Testis (tissue), 2 donors: ENCODE measurements at regions not wholly inside any gene's neighbourhood (a gene's known extent, or its start where the extent isn't known, plus 50 kb on each side); places are given as distances from the start of the nearest gene placed in this dataset.
"Not testable (repeated sequence)": the region's sequence is repeated elsewhere in the genome, so short reads cannot be mapped to it uniquely, and the experiment has no call there.

Source experiments
- DNase-seq: peaks from one replicate; pipeline ENCODE4 v3.0.0-alpha.2; 2019
- H3K27ac ChIP-seq, 2 donors: fragments of 200-600 bp; sonication (generic); one replicate each; pipeline ENCODE4 v1.5.1; 2019
- H3K27me3 ChIP-seq: fragments of 200-600 bp; sonication (generic); one replicate; pipeline ENCODE4 v1.5.1; 2019
- H3K36me3 ChIP-seq: fragments of 200-600 bp; sonication (generic); one replicate; pipeline ENCODE4 v1.5.1; 2017; ENCODE audit warnings: low read depth; ENCODE audit errors: missing control alignments
- H3K4me1 ChIP-seq: fragments of 200-600 bp; sonication (generic); one replicate; pipeline ENCODE4 v1.5.1; 2019
- H3K4me3 ChIP-seq, 2 donors: fragments of 200-600 bp; sonication (generic); one replicate each; pipeline ENCODE4 v1.5.1; 2017 to 2019
- H3K9me3 ChIP-seq: fragments of 200-600 bp; sonication (generic); one replicate; pipeline ENCODE4 v1.5.1; 2017
- CTCF ChIP-seq, 3 experiments: fragments of 450-650 bp in 2 of 3; fragments of 200-600 bp in 1 of 3; sonication (generic) in 1 of 3; IDR thresholded peaks; one replicate each; pipeline ENCODE4 v1.5.1; 2016 to 2019; ENCODE audit warnings: antibody characterized with exemption in 3 of 3, mild to moderate bottlenecking in 2 of 3, moderate library complexity in 1 of 3
- POLR2A ChIP-seq: fragments of 450-650 bp; IDR thresholded peaks from one replicate; pipeline ENCODE4 v1.6.1; 2017; ENCODE audit warnings: antibody characterized with exemption, mild to moderate bottlenecking, moderate library complexity
- WGBS, 2 donors: methylation state at CpG; one replicate each; pipeline ENCODE4 v1.1.5; 2018; 5-methylcytosine and 5-hydroxymethylcytosine counted together
- intact Hi-C: fragments of 100-400 bp; cut with DNase I; formaldehyde crosslinking; loops from one replicate; pipeline ENCODE4 v1.15.1; 2023; ENCODE audit warnings: low total_unique reads

DNA sequence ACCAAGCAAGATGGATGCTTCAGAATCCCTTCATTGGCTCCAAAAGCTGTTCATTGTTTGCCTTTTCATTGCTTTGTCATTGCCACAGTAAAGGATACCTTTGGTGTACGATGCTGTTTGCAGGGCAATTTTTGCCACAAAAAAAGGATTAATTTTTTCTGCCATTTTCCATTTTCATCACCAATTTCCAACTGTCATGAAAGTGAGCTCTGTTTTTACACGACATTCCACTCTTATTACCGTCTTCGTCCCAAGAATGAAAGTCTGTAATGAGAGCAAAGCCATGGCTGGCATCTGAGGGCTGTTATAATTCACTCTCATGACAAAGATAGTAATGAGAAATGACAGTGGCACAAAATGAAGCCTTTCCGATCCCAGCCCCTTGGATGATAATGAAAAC is 272.7 kb upstream of the DCN start:
- no peaks in the 10 kb centered on the region for H3K9me3 ChIP-seq
- no peaks in the 10 kb centered on the region for H3K36me3 ChIP-seq
- intact Hi-C loops, result no loop called here
- DNase-seq, result no peak
- no peak for TF ChIP-seq CTCF (IDR thresholded peaks at IDR 0.05)
- TF ChIP-seq POLR2A, result no peak
- no peaks in the 10 kb centered on the region for H3K4me1 ChIP-seq
- no peaks in the 10 kb centered on the region for H3K27me3 ChIP-seq
- H3K27ac ChIP-seq, result no peak overlapping the region
- no peak overlapping the region for H3K4me3 ChIP-seq
- WGBS, 2 donors, result 54 to 67% methylated on average over 5 of the region's 5 CpGs

DNA sequence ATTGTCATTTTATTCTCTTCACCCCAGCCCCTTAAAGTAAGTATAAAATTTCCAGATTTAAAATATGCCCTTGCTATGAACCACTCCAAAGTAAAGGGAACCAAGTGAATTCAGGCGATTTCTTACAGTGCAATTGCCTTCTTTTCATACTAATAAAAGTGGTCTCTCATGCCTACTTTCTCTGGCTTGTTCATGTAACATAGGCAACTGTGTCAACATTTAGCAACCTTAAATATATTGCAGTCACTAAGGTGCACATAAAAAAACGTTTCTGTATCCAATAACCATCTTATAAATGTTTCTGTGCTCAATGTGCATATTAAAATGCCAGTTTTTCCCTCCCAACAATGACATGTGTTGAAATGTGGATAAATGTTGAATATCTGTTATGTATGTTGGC is 271.6 kb upstream of the DCN start:
- DNase-seq, result no peak
- WGBS, 2 donors, result 62 to 64% methylated on average over 2 of the region's 2 CpGs
- Histone ChIP-seq H3K27me3 (no peaks in the 10 kb centered on the region), H3K27ac (no peak overlapping the region), H3K9me3 (no peaks in the 10 kb centered on the region), H3K36me3 (no peaks in the 10 kb centered on the region), H3K4me1 (no peaks in the 10 kb centered on the region), H3K4me3 (no peak overlapping the region)
- TF ChIP-seq CTCF (IDR thresholded peaks at IDR 0.05) (no peak), POLR2A (no peak)
- intact Hi-C loops, result no loop called here

DNA sequence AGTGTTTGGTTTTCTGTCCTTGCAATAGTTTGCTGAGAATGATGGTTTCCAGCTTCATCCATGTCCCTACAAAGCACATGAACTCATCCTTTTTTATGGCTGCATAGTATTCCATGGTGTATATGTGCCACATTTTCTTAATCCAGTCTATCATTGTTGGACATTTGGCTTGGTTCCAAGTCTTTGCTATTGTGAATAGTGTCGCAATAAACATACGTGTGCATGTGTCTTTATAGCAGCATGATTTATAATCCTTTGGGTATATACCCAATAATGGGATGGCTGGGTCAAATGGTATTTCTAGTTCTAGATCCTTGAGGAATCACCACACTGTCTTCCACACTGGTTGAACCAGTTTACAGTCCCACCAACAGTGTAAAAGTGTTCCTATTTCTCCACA is 269.8 kb upstream of the DCN start:
- intact Hi-C loops, DNase-seq, H3K36me3 ChIP-seq, H3K27ac ChIP-seq, H3K4me3 ChIP-seq, H3K27me3 ChIP-seq, H3K4me1 ChIP-seq, H3K9me3 ChIP-seq: not testable (repeated sequence)
- WGBS, 2 donors, result 79% methylated on average over 2 of the region's 2 CpGs; no CpG with 5 or more reads in 1 of the 2 donors

DNA sequence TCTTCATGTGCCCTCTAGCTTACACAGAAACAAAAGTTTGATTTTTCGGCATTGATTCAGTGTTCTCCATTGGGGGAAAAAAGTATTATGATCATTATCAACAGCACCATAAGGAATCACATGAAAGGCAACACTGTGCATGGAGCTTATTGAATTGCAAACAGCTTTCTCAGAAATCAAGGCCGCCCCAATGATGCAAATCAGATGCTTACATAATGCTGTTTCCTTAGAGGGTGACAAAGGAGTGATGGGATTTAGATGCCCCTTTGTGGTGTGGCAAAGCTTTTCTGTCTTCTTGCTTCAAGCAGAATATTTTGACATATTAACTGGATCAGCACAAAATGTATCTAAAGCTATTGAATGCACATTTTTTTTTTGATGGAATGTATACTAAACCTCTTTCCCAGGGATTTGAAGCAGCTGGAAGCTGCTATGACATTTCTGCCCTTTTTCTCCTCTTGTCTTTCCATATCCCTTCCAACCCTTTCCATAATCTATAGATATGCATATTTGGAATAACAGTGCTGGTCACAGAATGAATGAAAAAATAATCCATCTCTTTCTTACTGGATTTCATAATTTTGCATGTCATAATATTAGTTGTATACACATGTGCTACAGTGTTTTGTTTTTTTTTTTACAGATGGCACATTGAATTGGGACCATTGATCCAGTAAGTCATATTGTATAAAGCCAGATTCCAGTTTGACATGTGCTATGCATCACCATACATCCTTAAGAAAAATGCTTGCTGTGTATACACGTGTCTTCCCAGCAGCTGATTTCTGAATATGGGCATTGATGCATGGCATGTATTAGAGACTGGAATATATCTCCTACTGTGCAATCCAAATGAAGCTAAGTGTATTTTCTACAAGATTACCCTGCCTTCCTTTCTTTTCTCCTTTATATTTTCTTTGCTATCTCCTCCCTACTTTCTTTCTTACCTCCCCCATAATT is 259.7 kb upstream of the DCN start:
- Histone ChIP-seq H3K4me1 (no peaks in the 10 kb centered on the region), H3K9me3 (no peaks in the 10 kb centered on the region), H3K36me3 (no peaks in the 10 kb centered on the region), H3K27ac (no peak overlapping the region), H3K27me3 (no peaks in the 10 kb centered on the region), H3K4me3 (no peak overlapping the region)
- TF ChIP-seq CTCF (IDR thresholded peaks at IDR 0.05) (no peak), POLR2A (no peak)
- DNase-seq, result no peak
- intact Hi-C loops, result no loop called here
- 81 to 86% methylated on average over 3 of the region's 3 CpGs for WGBS, 2 donors

- Histone ChIP-seq H3K4me3 (no peak overlapping the region), H3K9me3 (no peaks in the 10 kb centered on the region), H3K36me3 (no peaks in the 10 kb centered on the region), H3K27ac (no peak overlapping the region), H3K4me1 (no peaks in the 10 kb centered on the region), H3K27me3 (no peaks in the 10 kb centered on the region)
- intact Hi-C loops, result no loop called here
- no peak for DNase-seq
- no peak for TF ChIP-seq CTCF (IDR thresholded peaks at IDR 0.05)
- TF ChIP-seq POLR2A, result no peak
- WGBS, 2 donors, result 89 to 90% methylated on average over 4 of the region's 4 CpGs
These were observed 258.6 kb upstream of the DCN start for GRCh38 chr12:91441246-91441645.
